Activated CD4-positive, alpha-beta T cell treated with anti-CD3 and anti-CD28 coated beads, Interleukin-2, amount 50 U/mL, for 4 hours (primary cell): ENCODE measurements at regions not wholly inside any gene's neighbourhood (a gene's known extent, or its start where the extent isn't known, plus 50 kb on each side); places are given as distances from the start of the nearest gene placed in this dataset.
"Not testable (repeated sequence)": the region's sequence is repeated elsewhere in the genome, so short reads cannot be mapped to it uniquely, and the experiment has no call there.

ENCODE experiments used
- DNase-seq, 2 experiments: peaks; one replicate each; pipeline ENCODE4 v3.0.0-alpha.2; 2020

GRCh38 chr10:78606766-78607165 is 462.0 kb upstream of the ZMIZ1 start:
- DNase-seq: not testable (repeated sequence)

DNA sequence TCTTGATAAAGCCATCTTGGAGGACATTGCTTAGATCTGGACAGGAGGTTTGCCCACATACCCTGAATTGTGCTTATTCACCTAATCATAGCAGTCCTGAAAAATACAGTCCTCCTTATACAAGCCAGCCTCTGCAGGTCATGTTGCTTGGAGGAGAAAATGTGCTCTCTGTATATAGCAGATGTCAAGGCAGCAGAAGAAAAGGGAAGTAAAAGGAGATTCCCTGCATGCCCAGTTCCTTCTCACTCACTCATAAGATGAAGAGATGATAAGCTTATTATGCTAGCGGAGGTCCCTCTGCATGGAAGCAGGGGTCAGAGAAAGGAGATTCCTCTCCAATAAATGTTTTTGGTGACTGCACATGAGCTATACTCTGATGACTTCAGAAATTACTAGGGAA is 458.8 kb upstream of the ZMIZ1 start:
- DNase-seq: no peak

- no peak for DNase-seq
Observed at GRCh38 chr10:78613132-78613531, 455.6 kb upstream of the ZMIZ1 start.

GRCh38 chr10:78614267-78614666 is 454.5 kb upstream of the ZMIZ1 start:
- no peak for DNase-seq

DNA sequence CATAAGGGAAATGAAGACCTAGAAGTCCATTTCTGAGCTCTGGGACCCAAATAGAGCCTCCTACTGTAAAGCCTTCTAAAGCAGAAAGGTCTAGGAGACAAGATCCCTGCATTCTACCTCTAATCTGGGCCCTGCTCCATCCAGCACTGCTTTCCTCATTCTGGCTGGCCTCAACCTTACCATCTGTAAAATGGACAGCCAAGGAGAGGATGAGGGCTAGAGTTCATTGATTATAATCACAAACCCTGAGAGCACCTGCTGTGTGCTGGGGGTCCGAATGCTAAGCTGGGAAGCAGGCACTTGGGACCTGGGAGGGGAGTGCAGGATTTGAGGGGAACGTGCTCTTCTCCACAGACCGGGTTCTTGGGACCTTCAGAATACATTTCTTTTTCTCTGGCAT is 454.0 kb upstream of the ZMIZ1 start:
- no peak for DNase-seq

DNA sequence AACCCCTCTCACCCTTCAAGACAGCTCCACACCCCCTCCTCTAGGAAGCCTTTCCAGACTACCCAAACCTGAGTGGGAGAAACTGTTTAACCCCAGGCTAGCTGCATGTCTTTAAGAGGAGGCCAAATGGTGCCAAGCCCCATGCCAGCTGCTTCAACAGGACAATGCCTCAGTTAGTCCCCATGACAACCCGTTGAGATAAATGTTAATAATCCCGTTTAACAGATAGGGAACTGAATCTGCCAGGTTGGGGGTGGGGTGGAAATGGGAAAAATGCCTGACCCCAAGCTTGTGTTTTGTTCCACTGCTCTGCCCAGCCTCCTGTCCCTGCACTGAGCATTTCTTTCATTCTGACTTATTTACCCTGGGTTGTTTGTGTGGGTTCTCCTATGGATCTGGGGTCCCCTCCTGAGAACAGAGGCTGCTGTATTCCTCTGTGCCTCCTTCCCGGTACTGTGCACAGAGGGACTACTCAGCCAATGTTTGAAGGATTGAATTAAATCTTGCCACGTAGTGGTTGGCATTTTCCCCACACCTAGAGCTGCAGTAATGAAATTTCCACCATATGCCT is 452.6 kb upstream of the ZMIZ1 start:
- no peak for DNase-seq

DNA sequence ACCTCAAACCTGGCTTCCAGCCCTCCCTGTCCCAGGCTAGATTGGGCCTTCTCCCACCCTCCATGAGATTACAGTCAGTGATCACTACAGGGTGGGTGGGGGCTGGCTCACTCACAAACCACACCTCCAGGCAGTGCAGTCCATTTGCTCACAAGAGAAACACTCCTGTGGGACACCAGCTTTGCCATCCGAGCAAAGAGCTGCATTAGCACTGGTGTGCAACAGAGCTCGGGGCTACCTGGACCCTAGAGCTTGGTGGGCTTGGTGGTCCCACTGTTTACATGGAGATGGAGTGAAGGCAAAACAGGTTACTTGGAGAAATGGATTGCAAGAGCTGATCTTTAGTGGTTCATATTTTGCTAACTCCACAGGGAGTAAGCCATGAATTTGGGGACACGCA is 451.7 kb upstream of the ZMIZ1 start:
- no peak for DNase-seq

- no peak for DNase-seq
Observed at GRCh38 chr10:78617631-78618030, 451.1 kb upstream of the ZMIZ1 start.

- no peak for DNase-seq
Observed at GRCh38 chr10:78618050-78618449, 450.7 kb upstream of the ZMIZ1 start.

GRCh38 chr10:78619115-78619851 is 449.5 kb upstream of the ZMIZ1 start:
- DNase-seq: no peak

- no peak for DNase-seq
Observed at GRCh38 chr10:78619896-78620295, 448.9 kb upstream of the ZMIZ1 start.

- DNase-seq: no peak
Observed at GRCh38 chr10:78620985-78621799, 447.6 kb upstream of the ZMIZ1 start.

GRCh38 chr10:78623578-78624215 is 445.1 kb upstream of the ZMIZ1 start:
- no peak for DNase-seq

- no peak for DNase-seq
Observed at GRCh38 chr10:78624791-78625190, 444.0 kb upstream of the ZMIZ1 start.

DNA sequence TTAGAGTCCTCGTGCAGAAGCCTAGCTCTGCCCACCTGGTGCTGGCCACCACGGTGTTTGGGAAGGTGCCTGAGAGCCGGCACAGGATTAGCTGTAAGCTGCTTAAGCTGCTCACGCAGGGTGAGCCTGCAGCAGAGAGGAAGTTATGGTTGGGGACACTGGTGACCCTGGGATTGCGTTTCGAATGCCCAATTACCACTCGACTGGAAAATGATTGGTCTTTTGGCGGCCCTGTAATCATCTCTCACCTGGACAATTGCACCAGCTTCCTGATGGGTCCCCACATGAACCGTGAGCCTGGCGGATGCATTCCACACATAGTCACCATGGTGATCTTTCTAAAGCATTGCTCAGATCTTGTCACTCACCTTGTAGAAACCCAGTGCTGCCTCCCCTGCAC is 442.3 kb upstream of the ZMIZ1 start:
- DNase-seq: no peak

GRCh38 chr10:78627254-78627795 is 441.4 kb upstream of the ZMIZ1 start:
- DNase-seq: no peak

DNA sequence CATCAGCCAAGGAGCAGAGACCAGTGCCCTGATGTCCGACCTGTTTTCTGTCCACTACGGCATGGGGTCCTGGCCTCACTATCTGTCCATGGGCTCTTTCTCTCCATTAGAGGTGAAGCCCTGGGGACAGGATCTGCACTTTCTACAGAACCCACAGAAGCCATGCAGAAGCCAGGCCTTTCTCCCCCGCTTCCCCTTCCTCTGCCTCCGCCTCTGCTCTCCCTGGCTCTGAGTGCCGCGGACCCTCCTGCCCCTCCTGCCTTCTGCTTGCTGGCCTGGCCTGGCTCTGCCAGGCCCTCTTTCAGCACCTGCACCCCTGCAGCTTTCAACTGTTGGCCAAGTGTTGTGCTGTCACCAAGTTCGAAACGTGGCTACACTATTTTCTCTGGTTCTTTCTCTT is 439.8 kb upstream of the ZMIZ1 start:
- DNase-seq: no peak

DNA sequence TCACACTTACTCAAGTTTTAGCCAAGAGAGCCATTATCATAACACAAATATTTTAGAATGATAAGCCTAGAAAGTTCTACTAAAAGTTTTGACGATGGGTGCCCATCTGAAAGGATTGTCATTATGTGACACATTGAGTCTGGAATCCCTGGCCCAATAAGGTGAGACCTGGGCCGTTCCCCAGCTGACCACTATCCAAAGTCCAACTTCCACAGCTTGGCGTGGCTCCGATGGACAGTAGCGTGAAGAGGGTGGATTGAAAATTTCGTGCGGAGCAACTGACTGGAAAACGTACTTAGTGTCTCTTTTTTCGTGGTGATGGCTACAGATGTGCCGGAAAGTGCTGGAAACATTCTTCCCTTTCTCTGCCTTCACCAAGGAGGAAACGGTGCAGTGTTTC is 439.0 kb upstream of the ZMIZ1 start:
- no peak for DNase-seq

GRCh38 chr10:78630944-78631838 is 437.6 kb upstream of the ZMIZ1 start:
- DNase-seq: no peak

- DNase-seq: no peak
Observed at GRCh38 chr10:78634389-78634815, 434.4 kb upstream of the ZMIZ1 start.

DNA sequence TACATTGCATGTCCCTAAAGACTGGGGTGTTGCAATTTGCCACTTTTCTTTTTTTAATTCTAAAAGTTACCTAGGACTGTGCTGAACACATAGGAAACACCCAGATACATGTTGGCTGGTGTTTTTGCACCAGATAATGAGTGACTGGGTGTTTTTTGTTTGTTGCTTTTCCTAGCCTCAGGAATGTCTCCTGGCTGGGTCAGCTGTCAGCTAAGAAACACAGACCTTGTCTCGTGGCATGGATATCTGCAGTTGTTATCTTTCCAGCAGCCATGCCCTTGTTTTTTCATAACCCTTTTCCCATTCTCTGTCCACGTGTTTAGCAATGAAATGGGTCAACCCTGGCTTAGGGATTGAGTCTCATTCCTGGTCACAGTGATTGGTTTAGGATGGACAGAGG is 433.9 kb upstream of the ZMIZ1 start:
- DNase-seq: no peak

- DNase-seq: no peak
Observed at GRCh38 chr10:78639629-78640028, 429.1 kb upstream of the ZMIZ1 start.
